Brain pericyte (primary cell): ENCODE measurements at regions not wholly inside any gene's neighbourhood (a gene's known extent, or its start where the extent isn't known, plus 50 kb on each side); places are given as distances from the start of the nearest gene placed in this dataset.

Experiments
- DNase-seq: peaks from one replicate; pipeline ENCODE4 v3.0.0-alpha.2; 2012; ENCODE audit warnings: low read depth, low spot score

GRCh38 chr11:45597097-45597496 lies 68.3 kb downstream of the CHST1 start:
- no peak for DNase-seq

- DNase-seq = no peak
Measured at GRCh38 chr11:45596571-45596970, 68.9 kb downstream of the CHST1 start.

- no peak for DNase-seq
Measured at GRCh38 chr11:45593992-45594391, 71.4 kb downstream of the CHST1 start.

- no peak for DNase-seq
Measured at GRCh38 chr11:45592636-45593035, 72.8 kb downstream of the CHST1 start.

GRCh38 chr11:45590743-45591142 lies 74.7 kb downstream of the CHST1 start:
- DNase-seq = no peak

- DNase-seq = no peak
Measured at GRCh38 chr11:45585205-45585604, 80.2 kb downstream of the CHST1 start.

GRCh38 chr11:45583981-45584566 lies 81.3 kb downstream of the CHST1 start:
- DNase-seq = no peak

- DNase-seq = no peak
Measured at GRCh38 chr11:45580399-45580798, 85.0 kb downstream of the CHST1 start.

- no peak for DNase-seq
Measured at GRCh38 chr11:45578316-45578715, 87.1 kb downstream of the CHST1 start.

GRCh38 chr11:45577752-45578151 lies 87.7 kb downstream of the CHST1 start:
- no peak for DNase-seq

- no peak for DNase-seq
Measured at GRCh38 chr11:45576461-45577215, 88.8 kb downstream of the CHST1 start.

- no peak for DNase-seq
Measured at GRCh38 chr11:45573728-45574127, 91.7 kb downstream of the CHST1 start.

GRCh38 chr11:45572354-45573123 lies 92.9 kb downstream of the CHST1 start:
- DNase-seq = no peak

- DNase-seq = no peak
Measured at GRCh38 chr11:45569776-45570175, 95.6 kb downstream of the CHST1 start.

- no peak for DNase-seq
Measured at GRCh38 chr11:45568049-45568448, 97.4 kb downstream of the CHST1 start.

- no peak for DNase-seq
Measured at GRCh38 chr11:45565446-45565988, 99.9 kb downstream of the CHST1 start.

- DNase-seq = no peak
Measured at GRCh38 chr11:45563810-45564209, 101.6 kb downstream of the CHST1 start.

GRCh38 chr11:45563171-45563570 lies 102.3 kb downstream of the CHST1 start:
- DNase-seq = no peak

GRCh38 chr11:45560913-45561281 lies 104.5 kb downstream of the CHST1 start:
- DNase-seq = no peak

GRCh38 chr11:45560155-45560912 lies 105.1 kb downstream of the CHST1 start:
- no peak for DNase-seq

- DNase-seq = no peak
Measured at GRCh38 chr11:45556851-45557707, 108.3 kb downstream of the CHST1 start.
